ENCODE measurements at regions not wholly inside any gene's neighbourhood (a gene's known extent, or its start where the extent isn't known, plus 50 kb on each side); places are given as distances from the start of the nearest gene placed in this dataset.

GRCh38 chr2:139383532-139383931 lies 603.3 kb upstream of the NXPH2 start:
- no peak for TF ChIP-seq CTCF (IDR thresholded peaks at IDR 0.05)
- TF ChIP-seq POLR2A (IDR thresholded peaks at IDR 0.05) = no peak

Data from vagina (tissue), 2 donors.